HepG2 (cell line): ENCODE measurements at regions not wholly inside any gene's neighbourhood (a gene's known extent, or its start where the extent isn't known, plus 50 kb on each side); places are given as distances from the start of the nearest gene placed in this dataset.
A peak's percentile ranks its signal among the peaks of the same experiment; 100 is the strongest.

Experiments used
- ATAC-seq: fragments of 200-7000 bp; cut with Tn5 transposase; 3 replicates; pipeline ENCODE4 v1.9.1; 2020; ENCODE audit warnings: mild to moderate bottlenecking, moderate library complexity
- BruUV-seq: library from RNA; stranded (reverse); fragments of 400-500 nt; replicated peaks from 2 replicates; lab custom pipeline; 2021; lab: Mats Ljungman, UMichigan
- CTCF ChIA-PET: fragments of 300-600 bp; formaldehyde crosslinking; extraction: SDS; loops from one replicate; lab custom pipeline; 2021; ENCODE audit warnings: low total read pairs, inconsistent platforms, low intra/inter-chr PET ratio; lab: Yijun Ruan, JAX
- POLR2A ChIA-PET: fragments of 350-600 bp; sonication (Branson Sonifier 250); formaldehyde crosslinking; loops from one replicate; lab custom pipeline; 2020; ENCODE audit warnings: antibody characterized with exemption, inconsistent platforms; lab: Yijun Ruan, JAX
- DNase-seq: peaks from one replicate; pipeline ENCODE4 v3.0.0-alpha.2; 2015; ENCODE audit warnings: low spot score
- FAIRE-seq: peaks from 3 replicates; lab custom pipeline; 2011; peaks lifted over from hg19 to GRCh38; lab: Jason Lieb, UNC
- H2AFZ ChIP-seq: one replicate; pipeline ENCODE4 v1.6.1; 2011; ENCODE audit warnings: low read length, inconsistent platforms
- H3K27ac ChIP-seq: fragments of 300-600 bp; 3 replicates; pipeline ENCODE4 v1.8.0; 2011; ENCODE audit warnings: mixed run types, mild to moderate bottlenecking, mixed read lengths, low read length, inconsistent platforms; ENCODE audit not compliant: insufficient read depth; ENCODE audit errors: extremely low read length
- H3K27me3 ChIP-seq, 2 experiments: fragments of 200-600 bp in 1 of 2; 2 replicates in 1 of 2; 3 replicates in 1 of 2; pipeline versions ENCODE4 v1.6.0 to v1.8.0; 2011; ENCODE audit warnings: low read length in 2 of 2, mild to moderate bottlenecking in 2 of 2, moderate library complexity in 2 of 2, inconsistent platforms in 1 of 2; ENCODE audit not compliant: insufficient read depth in 2 of 2, control insufficient read depth in 1 of 2
- H3K36me3 ChIP-seq, 2 experiments: fragments of 200-600 bp in 1 of 2; replicated peaks in 1 of 2; 2 replicates in 1 of 2; 3 replicates in 1 of 2; pipeline versions ENCODE4 v1.5.1 to v1.8.0; 2011; ENCODE audit warnings: low read length in 2 of 2, inconsistent platforms in 1 of 2; ENCODE audit not compliant: insufficient read depth in 2 of 2, control insufficient read depth in 1 of 2
- H3K4me1 ChIP-seq: 2 replicates; pipeline ENCODE4 v1.5.1; 2012; ENCODE audit warnings: low read length, inconsistent platforms; ENCODE audit not compliant: insufficient read depth
- H3K4me2 ChIP-seq: 2 replicates; pipeline ENCODE4 v1.6.0; 2011; ENCODE audit warnings: low read depth, low read length, inconsistent platforms
- H3K4me3 ChIP-seq, 3 experiments: fragments of 200-600 bp in 1 of 3; sonication (generic), shearing (Covaris generic) in 1 of 3; replicated peaks in 1 of 3; 2 replicates each; pipeline ENCODE4 v1.5.1; 2011 to 2016; ENCODE audit warnings: low read length in 3 of 3, inconsistent platforms in 2 of 3, low read depth in 2 of 3, mild to moderate bottlenecking in 2 of 3, control low read depth in 1 of 3, mixed read lengths in 1 of 3; ENCODE audit not compliant: insufficient read depth in 1 of 3
- H3K79me2 ChIP-seq: one replicate; pipeline ENCODE4 v1.6.1; 2011; ENCODE audit warnings: low read length, inconsistent platforms; ENCODE audit not compliant: insufficient read depth
- H3K9ac ChIP-seq: 2 replicates; pipeline ENCODE4 v1.6.0; 2011; ENCODE audit warnings: mild to moderate bottlenecking, low read depth, low read length, inconsistent platforms; ENCODE audit not compliant: insufficient read depth
- H3K9me3 ChIP-seq: 2 replicates; pipeline ENCODE4 v1.5.1; 2012; ENCODE audit warnings: mild to moderate bottlenecking, low read length
- H4K20me1 ChIP-seq: 2 replicates; pipeline ENCODE4 v1.6.0; 2011; ENCODE audit warnings: inconsistent platforms, mild to moderate bottlenecking, low read length, moderate library complexity; ENCODE audit not compliant: insufficient read depth
- ELF4 ChIP-seq: sonication (generic); formaldehyde crosslinking; IDR thresholded peaks from 2 replicates; pipeline ENCODE4 v1.5.0; 2020; ENCODE audit warnings: missing genetic modification reagents, mild to moderate bottlenecking, moderate library complexity, borderline replicate concordance
- MAFF ChIP-seq: IDR thresholded peaks from 2 replicates; pipeline ENCODE4 v1.6.1; 2011; ENCODE audit warnings: low read depth, low read length, improper control_type of control experiment
- MAFG ChIP-seq: sonication (generic); formaldehyde crosslinking; IDR thresholded peaks from 2 replicates; pipeline ENCODE4 v1.5.1; 2020; ENCODE audit warnings: mild to moderate bottlenecking, missing genetic modification reagents
- MAFK ChIP-seq, 2 experiments: IDR thresholded peaks in 1 of 2; conservative IDR thresholded peaks in 1 of 2; 2 replicates each; pipeline ENCODE4 v1.6.1; 2011; ENCODE audit warnings: improper control_type of control experiment in 2 of 2, low read length in 2 of 2
- YY1 ChIP-seq: IDR thresholded peaks from 2 replicates; pipeline ENCODE4 v1.6.1; 2011; ENCODE audit warnings: low read length, low read depth, moderate library complexity, mild to moderate bottlenecking; ENCODE audit not compliant: insufficient read depth, insufficient replicate concordance
- ZNF644 ChIP-seq: IDR thresholded peaks from 2 replicates; pipeline ENCODE4 v1.6.1; 2016; ENCODE audit warnings: low read depth
- WGBS: methylation state at CpG from one replicate; pipeline ENCODE4 v1.1.6; 2017; ENCODE audit warnings: low lambda C conversion rate; 5-methylcytosine and 5-hydroxymethylcytosine counted together
- in situ Hi-C: cut with HindIII; loops from 2 replicates; pipeline ENCODE4 v1.10.0; 2017; ENCODE audit warnings: low pct_unique_long_range_greater_than_20kb; ENCODE audit not compliant: extremely low pct_ligation_motif_present
- intact Hi-C: fragments of 100-400 bp; cut with micrococcal nuclease; formaldehyde crosslinking; loops from one replicate; pipeline ENCODE4 v1.10.0; 2022; ENCODE audit not compliant: unreplicated experiment
- TF ChIP-seq, protein P1 (sequence below), 2 experiments: sonication (generic) in 1 of 2; formaldehyde crosslinking in 1 of 2; IDR thresholded peaks; 2 replicates each; pipeline versions ENCODE4 v1.4.0 to v1.6.1; 2018 to 2020; ENCODE audit warnings: missing genetic modification reagents in 2 of 2, borderline replicate concordance in 1 of 2, low read depth in 1 of 2, mild to moderate bottlenecking in 1 of 2, missing biosample characterization in 1 of 2

DNA sequence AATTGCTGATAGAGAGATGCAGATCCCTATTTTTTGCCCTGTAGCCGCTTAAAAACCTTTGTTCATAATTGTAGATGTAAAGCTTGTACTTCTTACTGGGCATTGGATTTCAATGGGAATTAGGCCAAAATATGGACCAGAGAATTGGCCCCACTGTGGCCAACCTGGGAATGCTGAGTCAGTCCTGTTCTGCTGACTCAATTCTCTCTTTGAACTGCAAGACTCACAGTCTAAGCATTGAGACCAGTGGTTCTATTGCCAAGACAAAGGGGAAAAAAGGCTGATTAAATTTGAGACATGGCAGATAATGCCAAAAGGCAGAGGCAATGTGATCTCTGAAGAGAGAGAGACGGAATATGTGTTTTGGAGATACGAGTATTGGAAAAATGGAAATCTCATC, 72.5 kb upstream of the UBL3 start:
- Histone ChIP-seq H3K79me2 (no peaks in the 10 kb centered on the region), H3K36me3 (no peaks in the 10 kb centered on the region), H3K27me3 (no peaks in the 10 kb centered on the region), H3K4me3 (peak overlapping the region in 1 of 3 experiments; percentile 61; a peak in 1 of 6 replicates), H3K9ac (peak overlapping the region; percentile 70), H3K4me2 (peak overlapping the region; percentile 80), H3K27ac (peak overlapping the region; percentile 81), H4K20me1 (no peaks in the 10 kb centered on the region), H3K9me3 (no peaks in the 10 kb centered on the region), H3K4me1 (peaks cover 72% of the 10 kb centered on the region), H2AFZ (peak overlapping the region; percentile 55)
- POLR2A ChIA-PET, result interaction anchor here (5.5 kb wide), 1 partner anchor 72 kb away, joined by 58 read pairs; the partner anchor contains the start of gene UBL3
- ATAC-seq, result no peak
- CTCF ChIA-PET, result no interaction called here
- 92% methylated on average over 3 of the region's 3 CpGs for WGBS
- intact Hi-C loops (no loop called here), in situ Hi-C loops (loop anchor here (5.0 to 10.0 kb wide), 2 partner anchors 71 to 148 kb away; partner anchors contain the start of gene UBL3)
- BruUV-seq, result no TSS peak
- FAIRE-seq, result no peak
- TF ChIP-seq MAFG, result peak; percentile 75
- no peak for TF ChIP-seq ELF4
- no peak for TF ChIP-seq YY1
- TF ChIP-seq MAFK (conservative IDR thresholded peaks at IDR 0.05 in 1 of 2, IDR thresholded peaks at IDR 0.05 in 1 of 2; ENCODE audit: low read length in 2 of 2), result peak; percentile 80 to 87
- TF ChIP-seq MAFF, result peak; percentile 92
- TF ChIP-seq, protein P1, sequence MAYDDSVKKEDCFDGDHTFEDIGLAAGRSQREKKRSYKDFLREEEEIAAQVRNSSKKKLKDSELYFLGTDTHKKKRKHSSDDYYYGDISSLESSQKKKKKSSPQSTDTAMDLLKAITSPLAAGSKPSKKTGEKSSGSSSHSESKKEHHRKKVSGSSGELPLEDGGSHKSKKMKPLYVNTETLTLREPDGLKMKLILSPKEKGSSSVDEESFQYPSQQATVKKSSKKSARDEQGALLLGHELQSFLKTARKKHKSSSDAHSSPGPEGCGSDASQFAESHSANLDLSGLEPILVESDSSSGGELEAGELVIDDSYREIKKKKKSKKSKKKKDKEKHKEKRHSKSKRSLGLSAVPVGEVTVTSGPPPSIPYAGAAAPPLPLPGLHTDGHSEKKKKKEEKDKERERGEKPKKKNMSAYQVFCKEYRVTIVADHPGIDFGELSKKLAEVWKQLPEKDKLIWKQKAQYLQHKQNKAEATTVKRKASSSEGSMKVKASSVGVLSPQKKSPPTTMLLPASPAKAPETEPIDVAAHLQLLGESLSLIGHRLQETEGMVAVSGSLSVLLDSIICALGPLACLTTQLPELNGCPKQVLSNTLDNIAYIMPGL (CRISPR knock-in tag; IDR thresholded peaks at IDR 0.05; ENCODE audit: borderline replicate concordance in 1 of 2, low read depth in 1 of 2), result no peak
- peak; percentile 9; the same call in 1 of the 2 replicates for TF ChIP-seq ZNF644
- DNase-seq, result no peak
